HG03108 (cell line): ENCODE measurements at regions not wholly inside any gene's neighbourhood (a gene's known extent, or its start where the extent isn't known, plus 50 kb on each side); places are given as distances from the start of the nearest gene placed in this dataset.
"Not testable (repeated sequence)": the region's sequence is repeated elsewhere in the genome, so short reads cannot be mapped to it uniquely, and the experiment has no call there.

Source experiments
- ATAC-seq: cut with Tn5 transposase; IDR thresholded peaks from one replicate; pipeline ENCODE4 v1.9.1; 2021; ENCODE audit warnings: moderate library complexity; ENCODE audit not compliant: unreplicated experiment

GRCh38 chr7:130942211-130942964 is 208.4 kb upstream of the KLF14 start:
- no peak for ATAC-seq

DNA sequence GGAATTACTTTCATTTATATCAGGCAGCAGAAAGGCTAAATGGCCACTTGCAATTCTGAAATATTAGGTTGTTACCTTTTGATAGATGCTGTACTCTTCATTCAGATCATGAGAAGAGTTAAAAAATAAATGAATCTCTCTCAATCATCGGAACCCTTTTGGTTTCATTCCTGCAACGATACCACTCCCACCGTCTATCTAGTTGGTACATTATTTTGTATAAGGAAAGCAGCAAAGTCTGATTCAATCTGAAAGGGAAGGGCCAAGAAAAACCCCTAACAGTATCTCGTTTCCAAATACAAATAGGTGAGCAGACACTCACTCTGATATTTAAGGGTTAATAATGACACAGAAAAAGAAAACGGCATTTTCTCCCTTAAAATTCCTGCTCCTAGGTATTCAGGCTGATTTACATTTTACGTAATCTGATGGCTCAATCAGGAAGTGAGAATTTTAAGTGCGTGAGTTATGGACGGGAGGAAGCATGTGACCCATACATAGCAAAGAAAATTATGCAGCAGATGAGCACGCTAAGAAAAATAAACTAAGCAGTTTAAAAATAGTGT is 209.4 kb upstream of the KLF14 start:
- no peak for ATAC-seq

GRCh38 chr7:130943981-130944380 is 210.0 kb upstream of the KLF14 start:
- ATAC-seq = no peak

DNA sequence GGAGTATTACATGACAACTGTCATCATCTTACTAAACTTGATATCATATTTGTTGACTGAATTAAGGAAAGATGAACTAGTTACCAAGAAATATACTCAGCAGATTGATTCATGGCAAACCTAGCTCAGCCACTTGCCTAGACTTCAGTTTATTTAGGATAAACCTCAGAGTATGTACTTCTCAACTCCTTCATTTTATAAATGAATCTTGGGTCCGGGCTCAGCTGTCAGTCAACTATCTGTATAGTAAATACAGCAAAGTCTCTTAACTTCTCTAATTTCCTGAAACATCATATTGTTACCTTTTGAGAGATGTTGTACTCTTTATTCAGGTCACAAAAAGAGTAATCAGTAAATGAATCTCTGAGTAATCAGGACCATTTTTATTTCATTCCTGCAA is 211.0 kb upstream of the KLF14 start:
- no peak for ATAC-seq

DNA sequence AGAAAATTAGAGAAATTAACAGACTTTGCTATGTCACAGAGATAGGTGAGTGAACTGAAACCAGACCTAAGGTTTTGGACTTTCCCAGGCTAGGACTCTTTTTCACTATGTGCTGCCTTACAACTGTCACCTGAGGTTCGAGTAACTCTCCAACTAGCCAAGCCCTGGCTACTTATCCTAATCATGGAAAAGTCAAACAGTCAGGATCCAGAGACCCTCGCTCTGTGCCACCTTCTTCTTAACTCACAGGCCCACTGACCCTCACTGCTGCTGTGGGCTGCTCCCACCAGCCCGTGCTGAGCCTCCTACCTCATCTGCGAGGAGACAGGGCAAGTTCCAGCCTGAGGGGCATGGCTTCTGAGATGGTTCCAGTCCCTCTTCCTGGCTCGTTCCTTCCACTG is 211.4 kb upstream of the KLF14 start:
- peak; percentile 35 for ATAC-seq

DNA sequence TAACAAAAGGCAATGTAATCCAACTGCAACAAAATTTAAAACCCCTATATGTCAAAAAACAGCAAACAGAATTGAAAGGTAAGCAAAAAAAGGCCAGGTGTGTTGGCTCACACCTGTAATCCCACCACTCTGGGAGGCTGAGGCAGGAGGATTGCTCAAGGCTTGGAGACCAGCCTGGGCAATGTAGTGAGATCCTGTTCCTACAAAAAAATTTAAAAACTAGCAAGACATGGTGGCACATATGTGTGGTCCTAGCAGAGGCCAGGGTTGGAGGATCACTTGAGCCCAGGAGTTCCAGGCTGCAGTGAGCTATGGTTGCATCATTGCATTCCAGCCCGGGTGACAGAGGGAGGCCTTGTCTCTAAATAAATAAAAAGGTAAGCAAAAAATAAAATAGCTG is 212.1 kb upstream of the KLF14 start:
- no peak for ATAC-seq

- ATAC-seq = no peak
Measured at GRCh38 chr7:130947792-130948580, 214.0 kb upstream of the KLF14 start.

- ATAC-seq = no peak
Measured at GRCh38 chr7:130948822-130949221, 214.8 kb upstream of the KLF14 start.

GRCh38 chr7:130949550-130949949 is 215.5 kb upstream of the KLF14 start:
- no peak for ATAC-seq

- no peak for ATAC-seq
Measured at GRCh38 chr7:130950054-130950453, 216.0 kb upstream of the KLF14 start.

DNA sequence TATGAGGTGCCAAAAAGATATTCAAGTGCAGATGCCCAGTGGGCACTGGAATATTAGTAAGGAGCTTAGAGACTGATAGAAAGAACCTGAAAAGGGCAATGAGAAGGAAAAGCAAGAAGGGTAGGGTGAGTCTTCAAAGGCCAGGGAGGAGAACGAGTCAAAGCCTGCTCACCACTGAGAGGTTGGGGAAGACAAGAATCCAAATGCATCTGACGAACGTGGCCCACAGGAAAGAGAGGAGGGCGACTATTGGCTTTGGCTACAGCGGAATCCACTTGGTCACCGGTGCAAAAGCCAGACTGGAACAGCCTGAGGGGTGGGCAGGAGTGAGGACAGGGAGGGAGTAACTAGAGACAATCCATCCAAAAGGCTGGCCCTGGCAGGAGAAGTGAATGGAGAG is 216.7 kb upstream of the KLF14 start:
- ATAC-seq = no peak

DNA sequence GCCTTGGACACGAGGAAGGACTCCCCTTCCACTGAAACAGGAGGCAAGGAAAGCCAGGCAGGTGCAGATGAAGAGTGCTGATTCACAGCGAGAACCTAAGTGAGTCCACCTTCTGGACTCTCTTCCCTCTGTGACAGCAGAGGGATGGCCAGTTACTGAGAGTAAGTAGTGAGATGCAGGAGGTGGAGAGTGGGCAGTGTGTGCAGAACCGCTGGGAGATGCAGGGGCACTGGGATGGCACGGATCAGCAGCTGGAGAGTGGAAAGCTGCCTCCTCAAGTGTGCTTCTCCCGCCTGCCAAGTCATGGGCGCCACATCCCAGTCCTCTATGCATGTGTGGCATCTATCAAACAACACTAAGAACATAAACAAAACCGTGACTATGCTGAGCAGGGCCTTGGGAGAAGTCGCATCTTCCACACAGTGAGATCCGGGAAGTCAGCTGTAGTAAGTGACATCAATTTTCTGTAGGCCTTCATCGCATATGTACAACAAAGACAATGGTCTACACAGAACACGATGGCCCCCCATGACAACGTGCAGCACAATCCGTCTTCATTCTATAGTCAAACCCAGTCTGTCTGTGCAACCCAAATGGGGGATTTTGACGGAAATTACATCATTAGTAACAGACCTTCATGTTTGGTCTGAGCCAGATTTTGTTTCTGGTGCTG is 217.4 kb upstream of the KLF14 start:
- ATAC-seq = no peak

GRCh38 chr7:130951976-130952876 is 218.2 kb upstream of the KLF14 start:
- no peak for ATAC-seq

DNA sequence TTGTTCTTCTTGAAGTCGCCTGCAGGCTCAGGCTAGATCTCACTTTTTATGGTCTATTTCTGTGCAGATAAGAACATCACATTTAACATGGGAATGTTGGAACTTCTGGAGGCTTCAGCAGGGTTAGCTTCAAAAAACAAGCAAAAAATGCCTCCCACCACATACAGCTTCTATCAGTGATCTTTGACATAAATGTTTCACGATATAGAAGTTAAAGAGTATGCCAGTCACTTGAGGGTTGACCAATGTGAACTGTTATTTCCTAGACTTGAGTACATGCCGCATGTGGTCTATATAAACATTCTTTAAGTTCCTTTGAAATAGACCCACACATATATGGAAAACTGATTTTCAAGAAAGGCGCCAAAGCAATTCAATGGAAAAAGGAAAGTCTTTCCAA is 219.2 kb upstream of the KLF14 start:
- no peak for ATAC-seq

DNA sequence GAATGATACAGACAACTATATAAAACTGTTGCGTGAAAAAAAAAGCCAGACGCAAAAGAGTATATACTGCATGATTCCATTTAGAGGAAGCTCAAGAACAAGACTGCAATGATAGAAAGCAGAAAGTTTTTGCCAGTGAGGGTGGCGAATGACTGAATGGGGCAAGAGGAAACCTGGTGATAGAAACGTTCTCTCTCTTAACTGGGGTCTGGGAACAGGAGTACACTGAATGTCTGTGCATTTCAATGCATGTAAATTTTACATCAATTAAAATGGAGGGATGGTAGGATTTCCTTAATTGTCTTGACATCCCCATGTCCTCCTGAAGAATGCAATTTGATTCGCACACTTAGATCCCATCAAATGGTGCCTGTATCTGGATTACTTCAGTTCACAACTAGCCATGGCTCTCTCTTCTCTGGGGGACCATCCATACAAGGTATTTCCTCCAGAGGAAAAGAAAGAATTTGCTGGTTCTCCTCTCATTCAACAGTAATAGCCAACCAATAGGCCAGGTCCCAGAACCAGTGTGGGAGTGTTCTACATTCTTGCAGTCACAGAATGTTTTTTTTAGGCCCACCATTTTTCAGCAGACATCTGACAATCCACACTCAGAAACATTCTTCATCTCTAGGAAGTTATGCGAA is 221.0 kb upstream of the KLF14 start:
- no peak for ATAC-seq

- ATAC-seq = no peak
Measured at GRCh38 chr7:130955565-130955919, 221.5 kb upstream of the KLF14 start.

- ATAC-seq = no peak
Measured at GRCh38 chr7:130956417-130957136, 222.6 kb upstream of the KLF14 start.

GRCh38 chr7:130957137-130957513 is 223.1 kb upstream of the KLF14 start:
- ATAC-seq = no peak

- not testable (repeated sequence) for ATAC-seq
Measured at GRCh38 chr7:130957722-130958435, 223.9 kb upstream of the KLF14 start.
